K562 (cell line): ENCODE measurements at regions not wholly inside any gene's neighbourhood (a gene's known extent, or its start where the extent isn't known, plus 50 kb on each side); places are given as distances from the start of the nearest gene placed in this dataset.

ENCODE experiments used
- EZH2 ChIP-seq: IDR thresholded peaks from 2 replicates; pipeline ENCODE4 v1.6.1; 2012; ENCODE audit warnings: low read depth, mild to moderate bottlenecking, inconsistent platforms, low read length, borderline replicate concordance
- GABPB2 ChIP-seq: fragments of 250-450 bp; sonication (Bioruptor Pico); conservative IDR thresholded peaks from 2 replicates; pipeline ENCODE4 v1.5.1; 2021; ENCODE audit warnings: mild to moderate bottlenecking
- KDM1A ChIP-seq, 2 experiments: fragments of 450-650 bp; IDR thresholded peaks; 2 replicates each; pipeline ENCODE4 v1.6.1; 2016; ENCODE audit warnings: mild to moderate bottlenecking in 2 of 2
- XRCC4 ChIP-seq: IDR thresholded peaks from one replicate; pipeline ENCODE4 v1.6.1; 2011; ENCODE audit not compliant: insufficient read depth, insufficient read length; ENCODE audit errors: extremely low read depth
- TF ChIP-seq, protein P1 (sequence below): fragments of 250-450 bp; sonication (Bioruptor Pico); IDR thresholded peaks from 2 replicates; pipeline ENCODE4 v1.8.0; 2021; ENCODE audit warnings: moderate library complexity, mild to moderate bottlenecking, inconsistent platforms
- TF ChIP-seq, protein P2 (sequence below): fragments of 200-600 bp; sonication (generic); IDR thresholded peaks from one replicate; pipeline ENCODE4 v1.6.1; 2012; ENCODE audit warnings: mild to moderate bottlenecking, low read depth, low read length, inconsistent platforms
- TF ChIP-seq, protein P3 (sequence below): fragments of 450-650 bp; formaldehyde crosslinking; IDR thresholded peaks from 2 replicates; pipeline ENCODE4 v1.4.0; 2020; ENCODE audit warnings: mild to moderate bottlenecking, moderate library complexity

DNA sequence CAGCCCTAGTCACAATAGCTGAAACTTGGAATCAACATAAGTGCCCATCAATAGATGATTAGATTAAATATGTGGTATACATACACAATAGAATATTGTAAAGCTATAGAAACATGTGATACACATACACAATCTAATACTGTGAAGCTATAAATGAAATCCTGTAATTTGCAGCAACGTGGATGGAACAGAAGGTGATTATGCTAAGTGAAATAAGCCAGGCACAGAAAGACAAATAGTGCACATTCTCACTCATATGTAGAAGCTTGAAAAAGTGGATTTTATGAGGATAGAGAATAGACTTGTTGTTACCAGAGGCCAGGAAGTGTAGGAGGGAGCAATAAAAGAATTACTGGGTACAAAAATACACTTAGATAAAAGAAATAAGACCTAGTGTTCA lies 181.5 kb upstream of the TYRP1 start (continued):
- TF ChIP-seq, protein P1, sequence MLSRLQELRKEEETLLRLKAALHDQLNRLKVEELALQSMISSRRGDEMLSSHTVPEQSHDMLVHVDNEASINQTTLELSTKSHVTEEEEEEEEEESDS (CRISPR knock-in tag) = no peak
- TF ChIP-seq EZH2 (no peak), GABPB2 (CRISPR knock-in tag) (no peak), KDM1A (IDR thresholded peaks at IDR 0.05) (no peak), XRCC4 (no peak)
- TF ChIP-seq, protein P2, sequence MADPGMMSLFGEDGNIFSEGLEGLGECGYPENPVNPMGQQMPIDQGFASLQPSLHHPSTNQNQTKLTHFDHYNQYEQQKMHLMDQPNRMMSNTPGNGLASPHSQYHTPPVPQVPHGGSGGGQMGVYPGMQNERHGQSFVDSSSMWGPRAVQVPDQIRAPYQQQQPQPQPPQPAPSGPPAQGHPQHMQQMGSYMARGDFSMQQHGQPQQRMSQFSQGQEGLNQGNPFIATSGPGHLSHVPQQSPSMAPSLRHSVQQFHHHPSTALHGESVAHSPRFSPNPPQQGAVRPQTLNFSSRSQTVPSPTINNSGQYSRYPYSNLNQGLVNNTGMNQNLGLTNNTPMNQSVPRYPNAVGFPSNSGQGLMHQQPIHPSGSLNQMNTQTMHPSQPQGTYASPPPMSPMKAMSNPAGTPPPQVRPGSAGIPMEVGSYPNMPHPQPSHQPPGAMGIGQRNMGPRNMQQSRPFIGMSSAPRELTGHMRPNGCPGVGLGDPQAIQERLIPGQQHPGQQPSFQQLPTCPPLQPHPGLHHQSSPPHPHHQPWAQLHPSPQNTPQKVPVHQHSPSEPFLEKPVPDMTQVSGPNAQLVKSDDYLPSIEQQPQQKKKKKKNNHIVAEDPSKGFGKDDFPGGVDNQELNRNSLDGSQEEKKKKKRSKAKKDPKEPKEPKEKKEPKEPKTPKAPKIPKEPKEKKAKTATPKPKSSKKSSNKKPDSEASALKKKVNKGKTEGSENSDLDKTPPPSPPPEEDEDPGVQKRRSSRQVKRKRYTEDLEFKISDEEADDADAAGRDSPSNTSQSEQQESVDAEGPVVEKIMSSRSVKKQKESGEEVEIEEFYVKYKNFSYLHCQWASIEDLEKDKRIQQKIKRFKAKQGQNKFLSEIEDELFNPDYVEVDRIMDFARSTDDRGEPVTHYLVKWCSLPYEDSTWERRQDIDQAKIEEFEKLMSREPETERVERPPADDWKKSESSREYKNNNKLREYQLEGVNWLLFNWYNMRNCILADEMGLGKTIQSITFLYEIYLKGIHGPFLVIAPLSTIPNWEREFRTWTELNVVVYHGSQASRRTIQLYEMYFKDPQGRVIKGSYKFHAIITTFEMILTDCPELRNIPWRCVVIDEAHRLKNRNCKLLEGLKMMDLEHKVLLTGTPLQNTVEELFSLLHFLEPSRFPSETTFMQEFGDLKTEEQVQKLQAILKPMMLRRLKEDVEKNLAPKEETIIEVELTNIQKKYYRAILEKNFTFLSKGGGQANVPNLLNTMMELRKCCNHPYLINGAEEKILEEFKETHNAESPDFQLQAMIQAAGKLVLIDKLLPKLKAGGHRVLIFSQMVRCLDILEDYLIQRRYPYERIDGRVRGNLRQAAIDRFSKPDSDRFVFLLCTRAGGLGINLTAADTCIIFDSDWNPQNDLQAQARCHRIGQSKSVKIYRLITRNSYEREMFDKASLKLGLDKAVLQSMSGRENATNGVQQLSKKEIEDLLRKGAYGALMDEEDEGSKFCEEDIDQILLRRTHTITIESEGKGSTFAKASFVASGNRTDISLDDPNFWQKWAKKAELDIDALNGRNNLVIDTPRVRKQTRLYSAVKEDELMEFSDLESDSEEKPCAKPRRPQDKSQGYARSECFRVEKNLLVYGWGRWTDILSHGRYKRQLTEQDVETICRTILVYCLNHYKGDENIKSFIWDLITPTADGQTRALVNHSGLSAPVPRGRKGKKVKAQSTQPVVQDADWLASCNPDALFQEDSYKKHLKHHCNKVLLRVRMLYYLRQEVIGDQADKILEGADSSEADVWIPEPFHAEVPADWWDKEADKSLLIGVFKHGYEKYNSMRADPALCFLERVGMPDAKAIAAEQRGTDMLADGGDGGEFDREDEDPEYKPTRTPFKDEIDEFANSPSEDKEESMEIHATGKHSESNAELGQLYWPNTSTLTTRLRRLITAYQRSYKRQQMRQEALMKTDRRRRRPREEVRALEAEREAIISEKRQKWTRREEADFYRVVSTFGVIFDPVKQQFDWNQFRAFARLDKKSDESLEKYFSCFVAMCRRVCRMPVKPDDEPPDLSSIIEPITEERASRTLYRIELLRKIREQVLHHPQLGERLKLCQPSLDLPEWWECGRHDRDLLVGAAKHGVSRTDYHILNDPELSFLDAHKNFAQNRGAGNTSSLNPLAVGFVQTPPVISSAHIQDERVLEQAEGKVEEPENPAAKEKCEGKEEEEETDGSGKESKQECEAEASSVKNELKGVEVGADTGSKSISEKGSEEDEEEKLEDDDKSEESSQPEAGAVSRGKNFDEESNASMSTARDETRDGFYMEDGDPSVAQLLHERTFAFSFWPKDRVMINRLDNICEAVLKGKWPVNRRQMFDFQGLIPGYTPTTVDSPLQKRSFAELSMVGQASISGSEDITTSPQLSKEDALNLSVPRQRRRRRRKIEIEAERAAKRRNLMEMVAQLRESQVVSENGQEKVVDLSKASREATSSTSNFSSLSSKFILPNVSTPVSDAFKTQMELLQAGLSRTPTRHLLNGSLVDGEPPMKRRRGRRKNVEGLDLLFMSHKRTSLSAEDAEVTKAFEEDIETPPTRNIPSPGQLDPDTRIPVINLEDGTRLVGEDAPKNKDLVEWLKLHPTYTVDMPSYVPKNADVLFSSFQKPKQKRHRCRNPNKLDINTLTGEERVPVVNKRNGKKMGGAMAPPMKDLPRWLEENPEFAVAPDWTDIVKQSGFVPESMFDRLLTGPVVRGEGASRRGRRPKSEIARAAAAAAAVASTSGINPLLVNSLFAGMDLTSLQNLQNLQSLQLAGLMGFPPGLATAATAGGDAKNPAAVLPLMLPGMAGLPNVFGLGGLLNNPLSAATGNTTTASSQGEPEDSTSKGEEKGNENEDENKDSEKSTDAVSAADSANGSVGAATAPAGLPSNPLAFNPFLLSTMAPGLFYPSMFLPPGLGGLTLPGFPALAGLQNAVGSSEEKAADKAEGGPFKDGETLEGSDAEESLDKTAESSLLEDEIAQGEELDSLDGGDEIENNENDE = no peak
- TF ChIP-seq, protein P3, sequence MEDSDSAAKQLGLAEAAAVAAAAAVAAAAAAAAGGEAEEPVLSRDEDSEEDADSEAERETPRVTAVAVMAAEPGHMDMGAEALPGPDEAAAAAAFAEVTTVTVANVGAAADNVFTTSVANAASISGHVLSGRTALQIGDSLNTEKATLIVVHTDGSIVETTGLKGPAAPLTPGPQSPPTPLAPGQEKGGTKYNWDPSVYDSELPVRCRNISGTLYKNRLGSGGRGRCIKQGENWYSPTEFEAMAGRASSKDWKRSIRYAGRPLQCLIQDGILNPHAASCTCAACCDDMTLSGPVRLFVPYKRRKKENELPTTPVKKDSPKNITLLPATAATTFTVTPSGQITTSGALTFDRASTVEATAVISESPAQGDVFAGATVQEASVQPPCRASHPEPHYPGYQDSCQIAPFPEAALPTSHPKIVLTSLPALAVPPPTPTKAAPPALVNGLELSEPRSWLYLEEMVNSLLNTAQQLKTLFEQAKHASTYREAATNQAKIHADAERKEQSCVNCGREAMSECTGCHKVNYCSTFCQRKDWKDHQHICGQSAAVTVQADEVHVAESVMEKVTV (CRISPR knock-in tag) = no peak
